OCI-M2 (cell line): ENCODE measurements at regions not wholly inside any gene's neighbourhood (a gene's known extent, or its start where the extent isn't known, plus 50 kb on each side); places are given as distances from the start of the nearest gene placed in this dataset.
"Not testable (repeated sequence)": the region's sequence is repeated elsewhere in the genome, so short reads cannot be mapped to it uniquely, and the experiment has no call there.

Experiments used
- DNase-seq: peaks from one replicate; lab custom pipeline; 2025; ENCODE audit not compliant: unreplicated experiment; lab: John Stamatoyannopoulos, UW

- no peak for DNase-seq
These were observed 723.7 kb upstream of the ARRDC3 start for GRCh38 chr5:92106808-92107207.

GRCh38 chr5:92104126-92104525, 721.0 kb upstream of the ARRDC3 start:
- no peak for DNase-seq

GRCh38 chr5:92102313-92102712, 719.2 kb upstream of the ARRDC3 start:
- DNase-seq: no peak

DNA sequence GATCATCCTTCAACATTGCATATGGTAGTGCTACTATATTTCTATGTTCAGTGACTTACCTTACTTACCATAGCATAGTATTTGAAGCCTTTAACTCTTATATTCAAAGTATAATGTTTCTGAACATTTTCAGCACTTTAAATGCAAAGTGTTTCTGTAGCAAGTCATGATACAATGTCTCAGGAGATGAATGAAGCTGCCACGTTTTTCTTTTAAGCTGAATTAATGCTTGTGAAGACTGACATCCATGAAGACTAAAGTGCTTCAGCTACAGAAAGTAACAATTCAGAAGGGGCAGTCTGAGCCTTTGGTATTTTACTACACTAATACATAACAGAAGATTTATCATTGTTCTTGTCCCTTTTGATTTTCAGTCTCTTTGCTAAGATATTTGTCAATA, 709.1 kb upstream of the ARRDC3 start:
- no peak for DNase-seq

DNA sequence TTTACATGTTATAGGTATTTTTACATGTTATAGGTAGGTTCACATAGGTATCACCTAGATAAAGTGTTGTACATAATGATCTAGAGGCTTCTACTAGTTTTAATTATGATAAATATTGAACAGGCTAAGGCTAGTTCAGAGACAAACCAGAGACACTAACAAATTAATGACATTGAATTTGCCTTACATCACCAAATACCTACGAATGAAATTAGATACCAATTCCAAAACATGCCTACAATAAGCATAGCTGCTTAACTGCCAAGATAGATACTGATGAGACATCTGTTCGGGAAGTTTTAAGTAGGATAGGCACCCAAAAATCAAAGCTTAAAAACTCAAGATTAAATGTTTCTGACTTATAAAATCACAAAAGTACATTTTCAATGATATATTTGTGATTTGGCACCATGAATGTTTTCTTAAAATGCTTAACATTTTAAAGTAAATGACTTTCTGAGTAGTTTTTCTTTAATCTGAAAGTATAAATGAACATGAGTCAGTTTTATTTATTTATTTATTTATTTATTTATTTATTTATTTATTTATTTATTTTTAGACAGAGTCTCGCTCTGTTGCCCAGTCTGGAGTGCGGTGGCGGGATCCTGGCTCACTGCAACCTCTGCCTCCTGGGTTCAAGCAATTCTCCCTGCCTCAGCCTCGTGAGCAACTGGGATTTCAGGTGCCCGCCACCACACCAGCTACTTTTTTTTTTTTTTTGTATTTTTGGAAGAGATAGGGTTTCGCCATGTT, 703.1 kb upstream of the ARRDC3 start:
- DNase-seq: no peak

DNA sequence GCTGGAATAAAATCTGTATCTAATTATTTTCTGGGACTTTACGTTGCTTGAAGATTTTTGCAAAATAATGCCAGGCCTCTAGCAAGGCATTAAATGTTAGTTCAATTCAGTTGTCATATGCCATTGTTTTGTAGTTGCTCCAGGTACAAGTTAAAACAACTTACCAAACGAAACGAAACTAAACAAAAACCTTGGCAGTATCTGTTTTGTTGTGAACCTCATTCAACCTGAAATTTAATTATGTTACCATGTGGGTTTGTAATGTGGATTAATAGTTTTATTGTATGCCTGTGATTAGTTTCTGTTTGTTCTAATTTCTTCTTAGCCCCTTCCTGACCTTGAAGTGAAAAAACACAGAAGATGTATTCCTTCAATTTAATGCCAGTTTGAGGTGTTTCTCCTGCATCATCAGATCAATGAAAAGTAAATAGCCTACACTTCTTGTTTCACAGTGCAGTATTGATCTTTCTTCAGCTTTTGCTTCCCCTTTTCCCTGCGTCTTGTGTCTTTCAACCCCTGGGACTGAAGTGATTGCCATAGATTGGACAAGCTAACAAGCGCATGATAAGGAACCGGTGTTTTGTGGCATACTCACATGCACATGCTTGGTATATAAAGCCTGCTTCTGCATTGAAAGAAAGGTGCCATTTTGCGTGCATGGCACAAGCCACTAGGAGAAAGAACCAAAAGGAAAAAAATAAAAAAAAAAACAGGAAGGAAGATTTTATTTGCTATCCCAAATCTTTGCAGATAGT, 699.0 kb upstream of the ARRDC3 start:
- no peak for DNase-seq

DNA sequence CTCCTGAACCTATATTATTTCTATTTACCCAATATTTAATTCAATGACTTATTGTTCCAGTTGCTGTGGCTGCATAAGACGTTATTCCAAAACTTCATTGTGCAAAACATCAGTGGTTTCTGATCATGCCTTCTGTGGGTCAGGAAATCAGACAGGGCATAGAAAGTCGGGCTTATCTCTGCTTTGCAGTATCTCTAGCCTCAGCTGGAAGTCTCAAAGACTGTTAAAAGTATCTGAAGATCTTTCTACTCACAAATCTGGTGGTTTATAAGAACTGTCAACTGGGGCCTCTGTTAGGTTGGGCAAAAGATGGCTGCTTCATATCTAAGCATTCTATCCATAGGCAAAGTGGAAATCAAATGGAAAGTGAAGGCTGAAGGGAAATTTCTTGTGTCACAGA, 687.7 kb upstream of the ARRDC3 start:
- DNase-seq: no peak

- no peak for DNase-seq
These were observed 681.9 kb upstream of the ARRDC3 start for GRCh38 chr5:92064993-92065392.

GRCh38 chr5:92051741-92052140, 668.6 kb upstream of the ARRDC3 start:
- DNase-seq: no peak

DNA sequence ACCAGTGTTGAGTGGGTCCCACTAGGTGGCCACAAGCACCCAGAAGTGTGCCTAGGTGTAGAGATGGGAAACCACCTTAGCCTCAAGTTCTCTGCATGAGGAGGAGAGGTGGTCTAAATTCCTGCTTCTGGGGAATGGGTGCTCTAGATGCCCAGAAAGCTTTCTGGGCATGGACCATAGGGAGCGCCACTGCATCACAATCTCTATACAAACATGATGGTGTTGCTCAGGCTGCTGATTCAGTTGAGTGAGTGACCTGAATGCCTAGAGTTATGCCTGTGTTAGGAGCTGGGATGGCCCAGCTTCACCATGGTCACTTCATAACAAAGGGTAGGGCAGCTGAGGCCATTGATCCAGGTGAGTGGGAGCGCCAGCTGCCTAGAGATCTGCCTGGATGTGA, 667.9 kb upstream of the ARRDC3 start:
- no peak for DNase-seq

GRCh38 chr5:92041911-92042660, 659.0 kb upstream of the ARRDC3 start:
- DNase-seq: no peak

DNA sequence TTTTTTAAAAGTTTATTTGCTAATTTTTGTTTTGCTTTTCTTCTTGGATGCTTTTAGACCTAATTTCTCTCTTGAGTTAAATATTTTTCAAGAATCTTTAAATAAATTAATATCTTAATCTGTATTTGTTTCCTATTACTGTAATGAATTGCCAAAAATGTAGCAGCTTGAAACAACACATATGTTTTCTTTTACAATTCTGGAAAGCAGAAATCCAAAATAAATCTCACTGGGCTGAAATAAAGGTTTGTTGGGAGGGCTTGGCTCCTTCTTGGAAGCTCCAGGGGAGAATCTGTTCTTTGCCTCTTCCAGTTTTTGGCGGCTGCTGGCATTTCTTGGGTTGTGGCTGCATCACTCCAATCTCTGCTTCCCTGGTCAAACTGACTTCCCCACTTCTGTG, 658.1 kb upstream of the ARRDC3 start:
- no peak for DNase-seq

- DNase-seq: not testable (repeated sequence)
These were observed 646.7 kb upstream of the ARRDC3 start for GRCh38 chr5:92029792-92030191.

GRCh38 chr5:92023555-92023954, 640.4 kb upstream of the ARRDC3 start:
- no peak for DNase-seq

- no peak for DNase-seq
These were observed 640.0 kb upstream of the ARRDC3 start for GRCh38 chr5:92023141-92023471.

DNA sequence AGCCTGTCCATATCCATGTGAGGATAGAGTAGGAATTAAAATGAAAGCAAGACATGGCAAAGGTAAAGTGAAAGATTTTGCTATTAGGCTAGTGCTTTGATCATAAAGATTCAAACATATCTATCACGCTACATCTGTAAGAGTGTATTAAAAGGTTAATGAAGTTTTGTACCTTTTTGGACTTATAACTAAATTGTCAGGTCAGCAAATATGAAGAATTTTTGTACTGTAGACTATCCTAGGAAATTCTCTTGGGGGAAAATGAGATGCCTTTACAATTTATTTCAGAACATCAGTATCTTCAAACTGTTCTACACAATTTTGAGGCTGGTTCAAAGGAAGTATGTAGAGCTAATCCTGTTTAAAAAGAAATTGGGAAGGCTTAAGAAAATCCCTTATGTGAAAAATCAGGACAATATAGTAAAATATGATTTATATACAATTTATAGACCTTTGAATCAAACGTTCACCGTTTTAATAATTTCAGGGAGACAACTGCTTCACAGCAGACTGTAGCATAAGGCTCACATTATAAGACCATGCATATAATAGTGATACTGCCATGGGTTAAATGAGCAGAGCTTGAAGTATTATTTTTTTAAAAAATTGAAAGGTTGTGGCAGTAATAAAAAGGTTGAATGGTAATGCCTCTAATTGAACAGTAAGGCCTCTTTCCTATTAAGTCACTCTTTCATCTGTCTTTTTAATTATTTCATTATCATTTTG, 639.5 kb upstream of the ARRDC3 start:
- no peak for DNase-seq

DNA sequence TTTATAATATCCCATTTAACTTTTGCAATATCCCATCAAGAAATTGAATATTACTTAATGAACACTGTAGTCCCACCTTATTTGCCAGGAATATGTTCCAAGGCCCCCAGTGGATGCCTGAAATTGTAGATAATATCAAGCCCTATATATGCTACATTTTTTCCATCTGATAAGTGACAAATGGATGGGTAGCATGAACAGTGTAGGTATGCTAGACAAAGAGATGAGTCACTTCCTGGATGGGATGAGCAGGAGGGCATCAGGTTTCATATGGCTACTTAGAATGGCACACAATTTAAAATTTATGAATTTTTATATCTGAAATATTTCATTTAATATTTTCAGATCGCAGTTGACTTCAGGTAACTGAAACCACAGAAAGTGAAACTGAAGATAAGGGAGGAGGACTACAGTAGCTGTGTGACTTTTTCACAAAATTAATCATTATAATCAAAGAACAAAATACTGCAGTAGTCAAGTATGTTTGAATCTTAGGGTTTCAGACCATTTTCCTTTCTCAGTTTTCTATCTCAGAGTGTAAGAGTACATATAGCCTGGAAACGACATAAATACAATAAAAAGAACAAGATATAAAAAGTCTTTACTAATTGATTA, 636.4 kb upstream of the ARRDC3 start:
- no peak for DNase-seq

- DNase-seq: no peak
These were observed 634.7 kb upstream of the ARRDC3 start for GRCh38 chr5:92017776-92018175.

- not testable (repeated sequence) for DNase-seq
These were observed 628.7 kb upstream of the ARRDC3 start for GRCh38 chr5:92011845-92012244.

- no peak for DNase-seq
These were observed 620.7 kb upstream of the ARRDC3 start for GRCh38 chr5:92003806-92004205.

DNA sequence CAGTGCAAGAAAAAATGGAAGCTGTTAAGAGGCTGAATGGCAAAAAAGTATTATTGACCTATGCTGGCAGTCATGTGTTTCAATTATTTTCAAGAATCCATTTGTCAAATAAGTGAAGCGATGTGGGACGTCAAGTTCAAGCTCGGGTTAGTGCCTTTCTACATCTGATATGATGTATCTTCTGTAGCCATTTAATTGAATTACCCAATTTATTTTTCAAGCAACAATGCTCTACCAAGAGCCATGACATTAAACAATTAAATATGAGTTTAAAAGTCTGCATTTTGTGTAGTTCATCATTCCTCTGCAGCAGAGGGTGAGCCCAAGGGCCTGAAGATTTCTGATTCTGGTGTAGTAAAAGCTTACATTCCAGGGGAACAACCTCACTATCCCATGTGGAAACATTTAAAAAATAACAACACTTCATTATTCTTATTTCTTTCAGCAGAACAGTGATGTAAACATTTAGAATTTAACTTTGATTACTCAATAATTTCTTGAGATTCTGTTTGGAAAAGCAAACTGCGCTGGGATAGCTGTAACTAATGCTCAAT, 619.7 kb upstream of the ARRDC3 start:
- no peak for DNase-seq
